AG20443 (cell line): ENCODE measurements at regions not wholly inside any gene's neighbourhood (a gene's known extent, or its start where the extent isn't known, plus 50 kb on each side); places are given as distances from the start of the nearest gene placed in this dataset.
"Not testable (repeated sequence)": the region's sequence is repeated elsewhere in the genome, so short reads cannot be mapped to it uniquely, and the experiment has no call there.

Source experiments
- DNase-seq: peaks from one replicate; pipeline ENCODE4 v3.0.0; 2012; ENCODE audit warnings: low spot score, mixed read lengths

- DNase-seq = no peak
Observed at GRCh38 chr1:104163912-104164476, 414.3 kb downstream of the AMY1C start.

- no peak for DNase-seq
Observed at GRCh38 chr1:104172243-104172681, 422.6 kb downstream of the AMY1C start.

DNA sequence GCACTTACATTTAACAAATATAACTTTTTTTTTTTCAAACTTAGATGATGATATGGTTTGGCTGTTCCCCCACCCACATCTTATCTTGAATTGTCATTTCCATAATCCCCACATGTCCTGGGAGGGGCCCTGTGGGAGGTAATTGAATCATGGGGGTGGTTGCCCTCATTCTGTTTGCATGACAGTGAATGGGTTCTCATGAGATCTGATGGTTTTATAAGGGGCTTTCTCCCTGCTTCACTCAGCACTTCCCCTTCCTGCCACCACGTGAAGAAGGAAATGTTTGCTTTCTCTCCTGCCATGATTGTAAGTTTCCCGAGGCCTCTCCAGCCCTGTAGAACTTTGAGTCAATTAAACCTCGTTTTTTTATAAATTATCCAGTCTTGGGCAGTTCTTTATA, 432.6 kb downstream of the AMY1C start:
- DNase-seq = no peak

DNA sequence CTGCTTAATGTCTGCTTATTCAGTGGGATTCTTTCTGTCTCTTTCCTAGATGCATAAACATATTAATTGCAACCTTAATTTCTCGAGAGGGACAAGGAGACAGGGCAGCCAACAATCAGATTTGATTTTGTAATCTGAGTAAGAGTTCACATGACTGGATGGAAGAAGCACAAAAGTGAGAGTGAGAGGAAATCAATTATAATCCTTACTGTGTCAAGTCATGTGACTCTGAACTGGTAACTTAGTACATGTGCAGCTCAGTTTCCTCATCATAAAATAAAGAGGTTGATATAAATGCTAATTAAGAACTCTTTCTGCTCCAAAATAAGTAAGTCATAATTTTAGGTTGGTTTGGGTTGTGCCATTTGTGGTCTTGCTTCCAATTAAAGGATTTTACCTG, 439.5 kb downstream of the AMY1C start:
- DNase-seq = no peak

- no peak for DNase-seq
Observed at GRCh38 chr1:104190821-104191220, 441.1 kb downstream of the AMY1C start.

DNA sequence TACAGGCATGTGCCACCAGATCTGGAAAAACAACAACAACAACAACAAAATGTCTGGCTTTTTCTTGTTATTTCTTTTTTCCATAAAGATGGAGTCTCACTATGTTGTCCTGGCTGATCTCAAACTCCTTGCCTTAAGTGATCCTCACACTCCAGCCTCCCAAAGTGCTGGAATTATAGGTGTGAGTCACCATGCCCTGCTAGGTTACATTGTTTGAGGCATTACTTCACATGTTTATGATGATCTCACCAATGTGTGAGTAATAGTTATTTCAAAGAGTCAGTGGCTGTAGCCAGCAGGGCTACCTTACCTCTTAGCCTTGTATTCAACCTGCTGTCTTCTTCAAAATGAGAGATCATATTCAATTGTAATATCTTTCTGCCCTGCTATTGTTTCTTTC, 445.7 kb downstream of the AMY1C start:
- DNase-seq = no peak

DNA sequence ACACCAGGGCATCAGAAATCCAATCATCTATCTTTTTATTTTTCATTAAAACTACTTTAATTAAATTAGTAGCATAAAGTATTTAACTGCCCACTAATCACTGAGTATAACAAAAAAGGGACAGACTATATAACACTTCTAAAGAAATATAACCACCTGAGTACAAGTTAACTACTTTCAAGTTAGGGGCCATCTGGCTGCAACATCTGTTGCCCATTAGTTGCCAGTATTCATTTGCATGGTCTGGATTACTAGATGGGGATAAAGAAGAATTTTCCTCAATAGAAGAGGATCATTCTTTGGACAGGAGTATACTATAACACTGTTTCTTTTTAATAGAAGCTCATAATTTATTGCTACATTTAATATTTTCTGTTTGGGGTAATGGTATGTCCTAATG, 446.4 kb downstream of the AMY1C start:
- no peak for DNase-seq

DNA sequence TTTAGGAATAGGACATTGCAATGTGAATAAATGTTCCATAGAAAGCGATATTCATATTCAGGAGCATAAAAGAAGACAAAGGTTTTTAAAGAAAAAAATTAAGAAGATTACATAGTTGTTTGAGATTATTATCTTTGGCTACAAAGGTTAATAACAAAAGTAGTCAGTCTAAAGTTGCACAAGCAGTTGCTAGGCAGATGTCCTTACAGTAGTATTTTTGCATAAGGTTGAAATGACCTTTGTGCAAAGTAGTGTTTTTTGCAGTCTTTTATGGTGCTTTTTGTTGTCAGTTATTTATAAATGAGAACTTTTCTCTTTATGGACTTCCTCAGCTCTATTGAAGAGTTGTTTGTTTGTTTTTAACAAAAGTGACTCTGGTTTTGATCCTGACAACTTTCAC, 447.8 kb downstream of the AMY1C start:
- DNase-seq = no peak

DNA sequence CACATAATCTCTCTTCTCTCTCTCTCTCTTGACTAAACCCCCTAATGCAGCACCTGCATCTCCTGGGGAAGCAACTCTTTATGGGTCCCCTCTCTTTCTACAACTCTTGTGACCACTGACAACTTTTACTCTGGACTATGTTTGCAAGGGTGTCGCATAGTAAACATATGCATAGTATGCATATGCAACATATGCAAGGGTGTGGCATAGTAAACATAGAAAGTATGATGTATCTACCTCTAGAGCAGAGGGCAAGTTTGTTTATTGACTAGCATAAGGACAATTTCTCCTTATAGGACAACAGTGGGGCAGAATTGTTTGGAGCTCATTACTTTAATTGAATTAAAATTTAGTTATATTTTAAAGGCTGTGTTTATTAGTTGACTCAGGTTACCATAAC, 462.5 kb downstream of the AMY1C start:
- no peak for DNase-seq

DNA sequence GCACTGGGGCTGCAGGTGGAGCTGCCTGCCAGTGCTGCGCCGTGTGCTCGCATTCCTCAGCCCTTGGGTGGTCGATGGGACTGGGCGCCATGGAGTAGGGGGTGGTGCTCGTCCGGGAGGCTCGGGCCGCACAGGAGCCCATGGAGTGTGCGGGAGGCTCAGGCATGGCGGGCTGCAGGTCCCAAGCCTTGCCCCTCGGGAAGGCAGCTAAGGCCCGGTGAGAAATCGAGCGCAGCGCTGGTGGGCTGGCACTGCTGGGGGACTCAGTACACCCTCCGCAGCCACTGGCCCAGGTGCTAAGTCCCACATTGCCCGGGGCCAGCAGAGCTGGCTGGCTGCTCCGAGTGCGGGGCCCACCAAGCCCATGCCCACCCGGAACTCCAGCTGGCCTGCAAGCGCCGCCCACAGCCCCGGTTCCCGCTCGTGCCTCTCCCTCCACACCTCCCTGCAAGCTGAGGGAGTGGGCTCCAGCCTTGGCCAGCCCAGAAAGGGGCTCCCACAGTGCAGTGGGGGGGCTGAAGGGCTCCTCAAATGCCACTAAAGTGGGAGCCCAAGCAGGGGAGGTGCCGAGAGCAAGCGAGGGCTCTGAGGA, 467.8 kb downstream of the AMY1C start:
- not testable (repeated sequence) for DNase-seq

GRCh38 chr1:104229860-104230259, 480.2 kb downstream of the AMY1C start:
- no peak for DNase-seq

DNA sequence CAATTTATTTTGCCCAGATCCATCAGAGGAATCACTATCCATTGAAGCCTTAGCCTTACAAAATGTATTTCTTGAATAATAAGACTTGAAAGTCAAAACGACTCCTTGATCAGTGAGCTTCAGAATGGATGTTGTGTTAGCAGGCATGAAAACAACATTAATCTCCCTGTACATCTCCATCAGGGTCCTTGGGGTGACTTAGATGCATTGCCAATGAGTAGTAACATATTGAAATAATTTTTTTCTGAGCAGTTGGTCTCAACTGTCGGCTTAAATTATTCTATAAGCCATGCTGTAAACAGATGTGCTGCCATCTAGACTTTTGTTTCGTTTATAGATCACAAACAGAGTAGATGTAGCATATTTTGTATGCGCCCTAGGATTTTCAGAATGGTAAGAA, 482.0 kb downstream of the AMY1C start:
- no peak for DNase-seq

- no peak for DNase-seq
Observed at GRCh38 chr1:104235141-104235540, 485.4 kb downstream of the AMY1C start.

GRCh38 chr1:104238991-104239390, 489.3 kb downstream of the AMY1C start:
- no peak for DNase-seq

DNA sequence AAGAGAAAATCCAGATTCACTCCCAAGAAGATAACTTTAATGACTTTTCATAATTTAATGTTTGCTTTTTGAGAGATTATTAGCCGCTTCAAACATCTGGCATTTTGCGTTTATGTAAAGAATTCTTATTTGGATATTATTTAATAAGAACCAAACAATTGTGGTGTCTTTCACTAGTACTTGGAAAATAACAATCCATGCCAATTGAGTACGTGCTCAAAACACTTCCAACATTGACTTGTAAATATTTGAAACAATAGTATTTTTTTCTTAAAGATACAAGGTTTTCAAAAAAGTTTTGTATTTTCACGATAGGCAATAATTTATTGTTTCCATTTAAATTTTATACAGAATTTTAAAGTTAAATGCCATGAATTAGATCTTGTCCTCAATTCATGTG, 498.7 kb downstream of the AMY1C start:
- no peak for DNase-seq

GRCh38 chr1:104259481-104259880, 509.8 kb downstream of the AMY1C start:
- no peak for DNase-seq

DNA sequence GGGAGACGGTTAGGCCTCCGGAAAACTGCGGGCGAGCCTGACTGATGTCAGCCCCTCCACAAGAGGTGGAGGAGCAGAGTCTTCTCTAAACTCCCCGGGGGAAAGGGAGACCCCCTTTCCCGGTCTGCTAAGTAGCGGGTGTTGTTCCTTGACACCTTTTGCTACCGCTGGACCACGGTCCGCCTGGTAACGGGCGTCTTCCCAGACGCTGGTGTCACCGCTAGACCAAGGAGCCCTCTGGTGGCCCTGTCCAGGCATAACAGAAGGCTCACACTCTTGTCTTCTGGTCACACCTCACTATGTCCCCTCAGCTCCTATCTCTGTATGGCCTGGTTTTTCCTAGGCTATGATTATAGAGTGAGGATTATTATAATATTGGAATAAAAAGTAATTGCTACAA, 513.4 kb downstream of the AMY1C start:
- not testable (repeated sequence) for DNase-seq

GRCh38 chr1:104264521-104264920, 514.8 kb downstream of the AMY1C start:
- DNase-seq = no peak

DNA sequence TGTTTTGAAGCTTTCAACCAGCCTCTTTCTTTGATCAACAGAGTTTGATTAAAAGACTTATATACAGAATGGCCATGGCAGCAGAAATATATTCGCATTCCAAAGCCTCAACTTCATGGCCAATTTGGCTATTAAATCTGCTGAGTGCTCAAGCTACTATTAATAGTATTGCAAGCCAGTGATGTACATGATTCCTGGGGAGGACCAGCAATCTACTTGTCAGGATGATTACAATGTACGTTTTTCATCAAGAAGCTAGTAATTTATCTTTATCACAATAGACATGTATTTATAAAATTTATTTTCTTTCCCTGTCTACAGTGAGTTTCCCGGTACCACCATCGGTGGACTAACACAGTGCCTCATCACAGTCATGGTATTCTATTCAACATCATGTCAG, 515.5 kb downstream of the AMY1C start:
- DNase-seq = no peak

DNA sequence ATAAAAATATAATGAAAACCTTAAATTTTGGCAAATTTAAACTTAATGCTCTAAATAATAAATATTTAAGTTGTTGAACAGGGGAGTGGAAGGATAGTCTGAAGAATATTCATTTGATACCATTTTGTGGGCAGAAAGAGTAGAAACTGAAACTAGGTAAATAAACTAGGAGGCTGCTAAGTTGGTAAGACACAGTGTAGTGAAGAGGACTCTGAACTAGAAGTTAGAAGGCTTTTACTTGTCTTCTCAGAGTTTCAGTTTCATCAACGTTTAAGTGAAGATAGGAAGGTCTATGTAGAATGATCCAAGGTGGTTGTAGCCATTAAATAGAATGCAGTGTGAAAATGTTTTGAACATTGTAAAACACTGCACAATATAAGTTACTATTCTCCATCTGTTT, 516.9 kb downstream of the AMY1C start:
- no peak for DNase-seq

DNA sequence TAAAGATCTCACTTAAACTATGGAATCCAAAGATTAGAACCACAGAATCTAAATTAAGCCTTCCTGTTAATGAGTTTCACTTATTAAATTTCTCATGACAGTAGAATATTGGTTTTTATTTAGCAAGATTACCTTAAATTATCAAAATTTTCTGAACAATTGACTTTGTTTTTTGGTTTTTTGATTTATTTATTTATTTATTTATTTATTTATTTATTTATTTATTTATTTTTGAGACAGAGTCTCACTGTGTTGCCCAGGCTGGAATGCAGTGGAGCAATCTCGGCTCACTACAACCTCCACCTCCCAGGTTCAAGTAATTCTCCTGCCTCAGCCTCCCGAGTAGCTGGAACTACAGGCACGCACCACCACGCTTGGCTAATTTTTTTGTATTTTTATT, 538.6 kb downstream of the AMY1C start:
- DNase-seq = not testable (repeated sequence)

- no peak for DNase-seq
Observed at GRCh38 chr1:104291156-104291555, 541.5 kb downstream of the AMY1C start.

DNA sequence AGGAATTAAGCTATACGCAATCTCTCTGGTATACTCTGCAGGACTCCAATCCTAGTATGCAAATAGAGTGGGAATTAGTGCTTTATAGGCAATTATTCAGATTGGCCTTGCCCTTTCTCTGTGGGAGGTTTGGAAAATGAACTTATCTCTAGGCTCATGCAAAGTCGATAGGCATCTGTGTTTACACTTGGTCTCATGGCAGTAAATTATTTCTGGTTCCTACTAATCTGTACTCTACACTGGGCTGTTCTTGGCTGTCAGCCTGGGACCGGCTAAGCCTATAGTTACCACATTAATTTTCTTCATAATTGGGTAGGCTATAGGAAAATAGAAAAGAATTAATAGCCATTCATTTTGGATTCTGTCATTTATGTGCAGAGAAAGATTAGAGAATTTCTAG, 544.6 kb downstream of the AMY1C start:
- no peak for DNase-seq

GRCh38 chr1:104295511-104295910, 545.8 kb downstream of the AMY1C start:
- DNase-seq = no peak
